GM23338 (cell line): ENCODE measurements at regions not wholly inside any gene's neighbourhood (a gene's known extent, or its start where the extent isn't known, plus 50 kb on each side); places are given as distances from the start of the nearest gene placed in this dataset.

Source experiments
- ATAC-seq: fragments of 200-7000 bp; cut with Tn5 transposase; 3 replicates; pipeline ENCODE4 v1.9.1; 2020
- DNase-seq: peaks from one replicate; pipeline ENCODE4 v3.0.0-alpha.2; 2015; ENCODE audit warnings: low spot score
- H2AFZ ChIP-seq: fragments of 200-600 bp; sonication (generic); 2 replicates; pipeline ENCODE4 v1.8.0; 2016; ENCODE audit warnings: antibody characterized with exemption, mild to moderate bottlenecking, moderate library complexity
- H3F3A ChIP-seq: fragments of 200-600 bp; sonication (generic); replicated peaks from 2 replicates; pipeline ENCODE4 v1.8.0; 2017; ENCODE audit warnings: antibody characterized with exemption, mixed run types, low read depth
- H3K27ac ChIP-seq: fragments of 200-600 bp; sonication (generic); 2 replicates; pipeline ENCODE4 v1.6.1; 2016; ENCODE audit warnings: low read depth
- H3K27me3 ChIP-seq: fragments of 200-600 bp; sonication (generic); 2 replicates; pipeline ENCODE4 v1.8.0; 2016; ENCODE audit warnings: mild to moderate bottlenecking, mixed run types, moderate library complexity; ENCODE audit not compliant: insufficient read depth
- H3K36me3 ChIP-seq: fragments of 200-600 bp; sonication (generic); 2 replicates; pipeline ENCODE4 v1.8.0; 2016; ENCODE audit warnings: mild to moderate bottlenecking; ENCODE audit not compliant: insufficient read depth
- H3K4me1 ChIP-seq: fragments of 200-600 bp; sonication (generic); 2 replicates; pipeline ENCODE4 v1.8.0; 2016; ENCODE audit warnings: mild to moderate bottlenecking, moderate library complexity; ENCODE audit not compliant: insufficient read depth
- H3K4me2 ChIP-seq: fragments of 200-600 bp; sonication (generic); 2 replicates; pipeline ENCODE4 v1.7.1; 2017; ENCODE audit warnings: mixed run types
- H3K4me3 ChIP-seq: fragments of 200-600 bp; sonication (generic); 2 replicates; pipeline ENCODE4 v1.6.1; 2016; ENCODE audit warnings: mixed run types
- H3K79me2 ChIP-seq: fragments of 200-600 bp; sonication (generic); replicated peaks from 2 replicates; pipeline ENCODE4 v1.8.0; 2017; ENCODE audit warnings: mild to moderate bottlenecking; ENCODE audit not compliant: insufficient read depth
- H3K9me2 ChIP-seq: fragments of 200-600 bp; sonication (generic); 2 replicates; pipeline ENCODE4 v1.8.0; 2017; ENCODE audit not compliant: insufficient read depth
- H4K20me1 ChIP-seq: fragments of 200-600 bp; sonication (generic); replicated peaks from 2 replicates; pipeline ENCODE4 v1.8.0; 2017; ENCODE audit warnings: mild to moderate bottlenecking; ENCODE audit not compliant: insufficient read depth
- H3K27ac Mint-ChIP-seq: 2 replicates; pipeline ENCODE4 v1.8.0; 2020; ENCODE audit warnings: inconsistent platforms, mild to moderate bottlenecking, moderate library complexity, mixed read lengths
- H3K27me3 Mint-ChIP-seq: 3 replicates; pipeline ENCODE4 v1.8.0; 2022; ENCODE audit warnings: low read depth, mild to moderate bottlenecking, moderate library complexity, mixed read lengths, inconsistent platforms; ENCODE audit not compliant: insufficient read depth, poor library complexity
- H3K36me3 Mint-ChIP-seq: 3 replicates; pipeline ENCODE4 v1.8.0; 2021; ENCODE audit warnings: low read depth, mild to moderate bottlenecking, inconsistent platforms, moderate library complexity, mixed read lengths
- H3K4me1 Mint-ChIP-seq: 3 replicates; pipeline ENCODE4 v1.8.0; 2020; ENCODE audit warnings: mild to moderate bottlenecking, inconsistent platforms, mixed read lengths
- H3K4me3 Mint-ChIP-seq: 3 replicates; pipeline ENCODE4 v1.8.0; 2021; ENCODE audit warnings: moderate library complexity, mild to moderate bottlenecking, inconsistent platforms, mixed read lengths
- H3K9me3 Mint-ChIP-seq: 3 replicates; pipeline ENCODE4 v1.8.0; 2020; ENCODE audit warnings: moderate library complexity, mild to moderate bottlenecking, inconsistent platforms, mixed read lengths
- CREB1 ChIP-seq: fragments of 250-450 bp; sonication (Bioruptor Pico); IDR thresholded peaks from 2 replicates; pipeline ENCODE4 v1.5.0; 2020; ENCODE audit warnings: low read depth, mild to moderate bottlenecking, moderate library complexity
- EZH2phosphoT487 ChIP-seq: fragments of 200-600 bp; sonication (generic); IDR thresholded peaks from one replicate; pipeline ENCODE4 v1.8.1; 2018; ENCODE audit warnings: antibody characterized with exemption; ENCODE audit not compliant: unreplicated experiment
- JUNB ChIP-seq: IDR thresholded peaks from one replicate; pipeline ENCODE4 v1.6.1; 2016; ENCODE audit warnings: antibody characterized with exemption; ENCODE audit not compliant: unreplicated experiment
- NANOG ChIP-seq: IDR thresholded peaks from 2 replicates; pipeline ENCODE4 v1.6.1; 2016; ENCODE audit warnings: antibody characterized with exemption, borderline replicate concordance
- POLR2AphosphoS5 ChIP-seq: IDR thresholded peaks from 2 replicates; pipeline ENCODE4 v1.6.1; 2016; ENCODE audit warnings: antibody characterized with exemption, low read depth
- STAT1 ChIP-seq: IDR thresholded peaks from one replicate; pipeline ENCODE4 v1.6.1; 2016; ENCODE audit warnings: antibody characterized with exemption; ENCODE audit not compliant: unreplicated experiment
- ZNF114 ChIP-seq: fragments of 250-450 bp; sonication (Bioruptor Pico); IDR thresholded peaks from 2 replicates; pipeline ENCODE4 v1.5.0; 2020; ENCODE audit warnings: mild to moderate bottlenecking, moderate library complexity
- ZNF462 ChIP-seq: fragments of 250-450 bp; sonication (Bioruptor Pico); IDR thresholded peaks from 2 replicates; pipeline ENCODE4 v1.5.0; 2020; ENCODE audit warnings: mild to moderate bottlenecking, moderate library complexity
- TF ChIP-seq, protein P1 (sequence below): IDR thresholded peaks from one replicate; pipeline ENCODE4 v1.6.1; 2018; ENCODE audit warnings: antibody characterized with exemption; ENCODE audit not compliant: unreplicated experiment
- TF ChIP-seq, protein P2 (sequence below): IDR thresholded peaks from 2 replicates; pipeline ENCODE4 v1.6.1; 2016; ENCODE audit warnings: antibody characterized with exemption

DNA sequence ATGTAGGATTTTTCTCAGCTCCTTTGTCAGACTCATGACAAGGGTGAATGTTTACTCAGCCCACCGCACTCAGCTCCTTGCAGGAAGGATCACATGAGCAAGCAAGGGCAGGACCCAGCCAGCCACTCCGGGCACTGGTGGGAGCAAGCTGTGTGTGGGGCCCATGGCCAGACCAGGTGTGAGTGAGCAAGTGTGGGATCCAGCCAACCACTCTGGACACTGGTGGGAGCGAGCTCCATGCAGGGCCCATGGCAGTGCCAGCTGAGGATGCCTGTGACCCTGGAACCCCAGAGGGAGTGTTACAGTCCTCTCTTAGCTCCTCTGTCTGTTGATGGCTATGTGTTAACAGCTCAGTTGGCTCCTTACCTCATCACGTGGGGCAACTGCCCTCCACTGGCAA is 2750.6 kb downstream of the PCDH7 start (continued):
- TF ChIP-seq, protein P1, sequence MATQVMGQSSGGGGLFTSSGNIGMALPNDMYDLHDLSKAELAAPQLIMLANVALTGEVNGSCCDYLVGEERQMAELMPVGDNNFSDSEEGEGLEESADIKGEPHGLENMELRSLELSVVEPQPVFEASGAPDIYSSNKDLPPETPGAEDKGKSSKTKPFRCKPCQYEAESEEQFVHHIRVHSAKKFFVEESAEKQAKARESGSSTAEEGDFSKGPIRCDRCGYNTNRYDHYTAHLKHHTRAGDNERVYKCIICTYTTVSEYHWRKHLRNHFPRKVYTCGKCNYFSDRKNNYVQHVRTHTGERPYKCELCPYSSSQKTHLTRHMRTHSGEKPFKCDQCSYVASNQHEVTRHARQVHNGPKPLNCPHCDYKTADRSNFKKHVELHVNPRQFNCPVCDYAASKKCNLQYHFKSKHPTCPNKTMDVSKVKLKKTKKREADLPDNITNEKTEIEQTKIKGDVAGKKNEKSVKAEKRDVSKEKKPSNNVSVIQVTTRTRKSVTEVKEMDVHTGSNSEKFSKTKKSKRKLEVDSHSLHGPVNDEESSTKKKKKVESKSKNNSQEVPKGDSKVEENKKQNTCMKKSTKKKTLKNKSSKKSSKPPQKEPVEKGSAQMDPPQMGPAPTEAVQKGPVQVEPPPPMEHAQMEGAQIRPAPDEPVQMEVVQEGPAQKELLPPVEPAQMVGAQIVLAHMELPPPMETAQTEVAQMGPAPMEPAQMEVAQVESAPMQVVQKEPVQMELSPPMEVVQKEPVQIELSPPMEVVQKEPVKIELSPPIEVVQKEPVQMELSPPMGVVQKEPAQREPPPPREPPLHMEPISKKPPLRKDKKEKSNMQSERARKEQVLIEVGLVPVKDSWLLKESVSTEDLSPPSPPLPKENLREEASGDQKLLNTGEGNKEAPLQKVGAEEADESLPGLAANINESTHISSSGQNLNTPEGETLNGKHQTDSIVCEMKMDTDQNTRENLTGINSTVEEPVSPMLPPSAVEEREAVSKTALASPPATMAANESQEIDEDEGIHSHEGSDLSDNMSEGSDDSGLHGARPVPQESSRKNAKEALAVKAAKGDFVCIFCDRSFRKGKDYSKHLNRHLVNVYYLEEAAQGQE: no peak
- TF ChIP-seq ZNF114 (CRISPR knock-in tag) (no peak), NANOG (no peak), STAT1 (no peak)

- DNase-seq: no peak
- H3K27me3 ChIP-seq: no peaks in the 10 kb centered on the region
- TF ChIP-seq NANOG (no peak), EZH2phosphoT487 (no peak), POLR2AphosphoS5 (no peak), ZNF462 (CRISPR knock-in tag) (no peak), CREB1 (CRISPR knock-in tag) (no peak), JUNB (no peak)
- TF ChIP-seq, protein P2, sequence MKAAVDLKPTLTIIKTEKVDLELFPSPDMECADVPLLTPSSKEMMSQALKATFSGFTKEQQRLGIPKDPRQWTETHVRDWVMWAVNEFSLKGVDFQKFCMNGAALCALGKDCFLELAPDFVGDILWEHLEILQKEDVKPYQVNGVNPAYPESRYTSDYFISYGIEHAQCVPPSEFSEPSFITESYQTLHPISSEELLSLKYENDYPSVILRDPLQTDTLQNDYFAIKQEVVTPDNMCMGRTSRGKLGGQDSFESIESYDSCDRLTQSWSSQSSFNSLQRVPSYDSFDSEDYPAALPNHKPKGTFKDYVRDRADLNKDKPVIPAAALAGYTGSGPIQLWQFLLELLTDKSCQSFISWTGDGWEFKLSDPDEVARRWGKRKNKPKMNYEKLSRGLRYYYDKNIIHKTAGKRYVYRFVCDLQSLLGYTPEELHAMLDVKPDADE: no peak
- TF ChIP-seq, protein P1: no peak
- no peak overlapping the region for H3K4me3 ChIP-seq
- H4K20me1 ChIP-seq: no peaks in the 10 kb centered on the region
- H3K27ac ChIP-seq: no peak overlapping the region
- ATAC-seq: no peak
- H3K4me1 ChIP-seq: no peaks in the 10 kb centered on the region
- Mint-ChIP-seq H3K36me3 (no peaks in the 10 kb centered on the region), H3K27me3 (no peaks in the 10 kb centered on the region), H3K4me3 (no peak overlapping the region), H3K9me3 (no peaks in the 10 kb centered on the region), H3K4me1 (no peaks in the 10 kb centered on the region), H3K27ac (no peak overlapping the region)
- no peak overlapping the region for H3K4me2 ChIP-seq
- H3K36me3 ChIP-seq: no peaks in the 10 kb centered on the region
- no peaks in the 10 kb centered on the region for H3K9me2 ChIP-seq
- H3K79me2 ChIP-seq: no peaks in the 10 kb centered on the region
- H2AFZ ChIP-seq: no peak overlapping the region
- no peaks in the 10 kb centered on the region for H3F3A ChIP-seq
These were observed 2757.5 kb downstream of the PCDH7 start for GRCh38 chr4:33477715-33478114.
